Chondrocyte (in vitro differentiated cells): ENCODE measurements at regions not wholly inside any gene's neighbourhood (a gene's known extent, or its start where the extent isn't known, plus 50 kb on each side); places are given as distances from the start of the nearest gene placed in this dataset.

Source experiments
- DNase-seq: peaks from one replicate; pipeline ENCODE4 v3.0.0; 2021; ENCODE audit warnings: mixed read lengths, low spot score
- H3K27ac Mint-ChIP-seq: one replicate; pipeline ENCODE4 v1.8.0; 2021; ENCODE audit warnings: mild to moderate bottlenecking, moderate library complexity, mixed read lengths; ENCODE audit not compliant: unreplicated experiment
- H3K27me3 Mint-ChIP-seq: 2 replicates; pipeline ENCODE4 v1.8.0; 2021; ENCODE audit warnings: low read depth, mixed read lengths
- H3K36me3 Mint-ChIP-seq: 2 replicates; pipeline ENCODE4 v1.8.0; 2021; ENCODE audit warnings: low read depth, mixed read lengths
- H3K4me1 Mint-ChIP-seq: 2 replicates; pipeline ENCODE4 v1.8.0; 2021; ENCODE audit warnings: low read depth, mild to moderate bottlenecking, mixed read lengths
- H3K4me3 Mint-ChIP-seq: one replicate; pipeline ENCODE4 v1.8.0; 2021; ENCODE audit warnings: mild to moderate bottlenecking, moderate library complexity, mixed read lengths; ENCODE audit not compliant: unreplicated experiment
- H3K9me3 Mint-ChIP-seq: 2 replicates; pipeline ENCODE4 v1.8.0; 2021; ENCODE audit warnings: low read depth, mixed read lengths
- TF ChIP-seq, protein P1 (sequence below): fragments of 200-600 bp; sonication (generic); IDR thresholded peaks from 2 replicates; pipeline ENCODE4 v1.5.0; 2021; ENCODE audit warnings: antibody characterized with exemption, mild to moderate bottlenecking, moderate library complexity

- TF ChIP-seq, protein P1, sequence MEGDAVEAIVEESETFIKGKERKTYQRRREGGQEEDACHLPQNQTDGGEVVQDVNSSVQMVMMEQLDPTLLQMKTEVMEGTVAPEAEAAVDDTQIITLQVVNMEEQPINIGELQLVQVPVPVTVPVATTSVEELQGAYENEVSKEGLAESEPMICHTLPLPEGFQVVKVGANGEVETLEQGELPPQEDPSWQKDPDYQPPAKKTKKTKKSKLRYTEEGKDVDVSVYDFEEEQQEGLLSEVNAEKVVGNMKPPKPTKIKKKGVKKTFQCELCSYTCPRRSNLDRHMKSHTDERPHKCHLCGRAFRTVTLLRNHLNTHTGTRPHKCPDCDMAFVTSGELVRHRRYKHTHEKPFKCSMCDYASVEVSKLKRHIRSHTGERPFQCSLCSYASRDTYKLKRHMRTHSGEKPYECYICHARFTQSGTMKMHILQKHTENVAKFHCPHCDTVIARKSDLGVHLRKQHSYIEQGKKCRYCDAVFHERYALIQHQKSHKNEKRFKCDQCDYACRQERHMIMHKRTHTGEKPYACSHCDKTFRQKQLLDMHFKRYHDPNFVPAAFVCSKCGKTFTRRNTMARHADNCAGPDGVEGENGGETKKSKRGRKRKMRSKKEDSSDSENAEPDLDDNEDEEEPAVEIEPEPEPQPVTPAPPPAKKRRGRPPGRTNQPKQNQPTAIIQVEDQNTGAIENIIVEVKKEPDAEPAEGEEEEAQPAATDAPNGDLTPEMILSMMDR: no peak
- Mint-ChIP-seq H3K27ac (no peak overlapping the region), H3K36me3 (no peaks in the 10 kb centered on the region), H3K4me3 (no peak overlapping the region), H3K9me3 (peaks cover 6% of the 10 kb centered on the region), H3K27me3 (no peaks in the 10 kb centered on the region), H3K4me1 (peaks cover 24% of the 10 kb centered on the region)
- DNase-seq: no peak
Observed at GRCh38 chr5:12360218-12360617, 456.0 kb upstream of the CTNND2 start.

- TF ChIP-seq, protein P1: no peak
- H3K36me3 Mint-ChIP-seq: no peaks in the 10 kb centered on the region
- H3K9me3 Mint-ChIP-seq: peaks cover 6% of the 10 kb centered on the region
- no peaks in the 10 kb centered on the region for H3K27me3 Mint-ChIP-seq
- peaks cover 24% of the 10 kb centered on the region for H3K4me1 Mint-ChIP-seq
- DNase-seq: no peak
- no peak overlapping the region for H3K4me3 Mint-ChIP-seq
- H3K27ac Mint-ChIP-seq: peak overlapping the region; percentile 15
Observed at GRCh38 chr5:12358371-12359090, 454.3 kb upstream of the CTNND2 start.

GRCh38 chr5:12357626-12358025 is 453.4 kb upstream of the CTNND2 start:
- TF ChIP-seq, protein P1: no peak
- peaks cover 24% of the 10 kb centered on the region for H3K4me1 Mint-ChIP-seq
- no peaks in the 10 kb centered on the region for H3K27me3 Mint-ChIP-seq
- no peaks in the 10 kb centered on the region for H3K36me3 Mint-ChIP-seq
- no peak overlapping the region for H3K27ac Mint-ChIP-seq
- H3K4me3 Mint-ChIP-seq: no peak overlapping the region
- DNase-seq: no peak
- H3K9me3 Mint-ChIP-seq: peaks cover 6% of the 10 kb centered on the region

GRCh38 chr5:12354686-12355085 is 450.4 kb upstream of the CTNND2 start:
- H3K36me3 Mint-ChIP-seq: no peaks in the 10 kb centered on the region
- H3K4me3 Mint-ChIP-seq: no peak overlapping the region
- TF ChIP-seq, protein P1: no peak
- H3K9me3 Mint-ChIP-seq: no peaks in the 10 kb centered on the region
- peaks cover 24% of the 10 kb centered on the region for H3K4me1 Mint-ChIP-seq
- H3K27ac Mint-ChIP-seq: no peak overlapping the region
- H3K27me3 Mint-ChIP-seq: no peaks in the 10 kb centered on the region
- DNase-seq: no peak

DNA sequence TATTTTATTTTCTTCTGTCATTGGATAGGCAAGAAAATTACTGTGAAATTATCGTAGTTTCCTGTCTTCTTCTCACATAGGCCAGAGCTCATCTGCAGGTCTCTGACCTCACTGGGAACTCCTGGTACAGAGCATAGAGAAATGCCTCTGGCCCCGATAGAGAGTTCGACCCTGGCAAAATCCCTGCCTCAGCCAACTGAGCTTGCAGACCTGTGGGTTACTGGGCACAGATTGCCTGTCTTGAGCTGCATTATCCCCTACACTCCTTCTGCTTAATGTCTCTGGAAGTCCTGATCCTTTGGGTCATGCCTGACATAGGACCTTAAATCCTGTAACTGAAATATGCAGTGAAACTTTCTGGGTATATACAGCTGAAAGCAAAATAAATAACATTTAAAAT is 439.3 kb upstream of the CTNND2 start:
- Mint-ChIP-seq H3K9me3 (peaks cover 2% of the 10 kb centered on the region), H3K4me3 (no peak overlapping the region), H3K4me1 (peaks cover 4% of the 10 kb centered on the region), H3K27me3 (no peaks in the 10 kb centered on the region), H3K27ac (no peak overlapping the region), H3K36me3 (no peaks in the 10 kb centered on the region)
- TF ChIP-seq, protein P1: no peak
- no peak for DNase-seq
